AG10803 (cell line): ENCODE measurements at regions not wholly inside any gene's neighbourhood (a gene's known extent, or its start where the extent isn't known, plus 50 kb on each side); places are given as distances from the start of the nearest gene placed in this dataset.

Experiments used
- DNase-seq: peaks from one replicate; pipeline ENCODE4 v3.0.0; 2010; ENCODE audit warnings: low read depth
- H3K4me3 ChIP-seq: 2 replicates; pipeline ENCODE4 v1.5.1; 2011; ENCODE audit warnings: mild to moderate bottlenecking, low read length, control low read depth
- CTCF ChIP-seq: conservative IDR thresholded peaks from 2 replicates; pipeline ENCODE4 v1.5.1; 2011; ENCODE audit warnings: mild to moderate bottlenecking, low read length, control low read depth, inconsistent platforms

- H3K4me3 ChIP-seq = no peak overlapping the region
- no peak for DNase-seq
- no peak for TF ChIP-seq CTCF
Measured at GRCh38 chr4:161329852-161330251, 833.9 kb downstream of the FSTL5 start.

DNA sequence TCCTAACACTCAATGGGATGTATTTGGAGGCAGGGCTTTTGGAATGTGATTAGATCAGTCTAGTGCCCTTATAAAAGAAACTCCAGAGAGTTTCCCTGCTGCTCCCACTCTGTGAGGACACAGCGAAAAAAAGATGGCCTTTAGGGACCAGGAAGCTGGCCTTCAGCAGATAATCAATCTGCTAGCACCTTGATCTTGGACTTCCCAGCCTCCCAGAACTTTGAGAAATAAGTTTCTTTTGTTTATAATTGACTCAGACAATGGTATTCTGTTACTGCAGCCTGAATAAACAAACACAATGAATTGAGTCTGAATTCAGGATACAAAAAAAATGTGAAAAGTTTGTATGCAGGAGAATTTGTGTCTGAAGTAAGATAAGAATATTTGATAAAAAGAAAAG lies 842.1 kb downstream of the FSTL5 start:
- DNase-seq = no peak
- TF ChIP-seq CTCF = no peak
- no peak overlapping the region for H3K4me3 ChIP-seq

DNA sequence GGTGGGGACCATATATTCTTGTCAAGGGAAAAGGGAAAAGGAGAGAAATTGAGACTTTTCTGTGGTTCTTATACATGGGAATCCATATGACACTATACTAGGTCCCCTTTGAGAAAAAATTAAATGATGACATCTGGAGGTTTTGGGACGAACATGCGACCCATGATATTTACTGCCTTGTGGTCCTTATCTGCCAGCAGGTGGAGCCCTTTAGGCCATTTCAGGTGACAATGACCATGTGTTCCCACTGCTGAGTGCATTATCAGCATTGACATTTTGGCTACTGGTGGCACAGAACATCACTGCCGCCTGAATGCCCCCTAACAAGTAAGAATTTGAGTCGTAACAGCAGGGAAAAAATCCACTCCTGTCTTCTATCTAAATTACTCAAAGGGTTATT lies 843.4 kb downstream of the FSTL5 start:
- peak; percentile 32 for TF ChIP-seq CTCF
- peak; percentile 6 for DNase-seq
- H3K4me3 ChIP-seq = no peak overlapping the region

- H3K4me3 ChIP-seq = no peak overlapping the region
- DNase-seq = no peak
- TF ChIP-seq CTCF = no peak
Measured at GRCh38 chr4:161317000-161317399, 846.8 kb downstream of the FSTL5 start.

DNA sequence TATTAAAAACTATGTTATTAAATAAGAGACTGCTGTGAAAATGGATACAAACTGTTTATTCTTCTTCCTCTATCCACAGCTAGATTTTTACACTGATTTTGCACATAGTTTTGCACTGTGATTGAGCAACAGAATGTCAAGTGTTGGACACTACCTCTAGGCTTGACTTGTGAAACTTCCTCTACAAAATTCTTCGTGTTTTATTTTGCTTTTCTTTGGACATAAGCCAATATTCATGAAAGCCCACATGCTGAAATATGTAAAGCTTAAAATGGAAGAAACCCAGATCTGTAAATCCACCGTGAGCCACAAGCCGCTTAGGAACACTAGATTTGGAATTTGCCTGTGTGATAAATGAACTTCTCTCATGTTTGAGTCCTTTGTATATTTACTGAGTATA lies 849.4 kb downstream of the FSTL5 start:
- no peak overlapping the region for H3K4me3 ChIP-seq
- no peak for TF ChIP-seq CTCF
- no peak for DNase-seq

- H3K4me3 ChIP-seq = no peak overlapping the region
- no peak for DNase-seq
- no peak for TF ChIP-seq CTCF
Measured at GRCh38 chr4:161303551-161303950, 860.2 kb downstream of the FSTL5 start.

DNA sequence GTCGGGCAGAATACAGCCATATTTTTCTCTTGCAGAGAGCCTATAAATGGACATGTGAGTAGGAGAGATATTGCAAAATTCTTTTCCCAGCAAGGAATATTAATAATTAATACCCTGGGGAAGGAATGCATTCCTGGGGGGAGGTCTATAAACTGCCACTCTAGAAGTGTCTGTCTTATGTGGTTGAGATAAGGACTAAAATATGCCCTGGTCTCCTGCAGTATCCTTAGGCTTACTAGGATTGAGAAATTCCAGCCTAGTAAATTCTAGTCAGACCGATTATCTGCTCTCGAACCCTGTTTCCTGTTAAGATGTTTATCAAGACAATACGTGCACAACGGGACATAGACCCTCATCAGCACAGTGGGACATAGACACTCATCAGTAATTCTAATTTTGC lies 872.6 kb downstream of the FSTL5 start:
- no peak for TF ChIP-seq CTCF
- H3K4me3 ChIP-seq = no peak overlapping the region
- DNase-seq = no peak
